Activated CD8-positive, alpha-beta memory T cell treated with anti-CD3 and anti-CD28 coated beads, Interleukin-2, amount 10 ng/mL, durations not matched to agents 7 days and 5 days (primary cell): ENCODE measurements at regions not wholly inside any gene's neighbourhood (a gene's known extent, or its start where the extent isn't known, plus 50 kb on each side); places are given as distances from the start of the nearest gene placed in this dataset.

ENCODE experiments used
- ATAC-seq: fragments of 150-1000 bp; cut with Tn5 transposase; one replicate; pipeline ENCODE4 v1.10.0; 2021; ENCODE audit warnings: moderate library complexity
- CTCF ChIA-PET: fragments of 350-600 bp; sonication (Branson Sonifier 250); formaldehyde crosslinking; loops from one replicate; lab custom pipeline; 2021; ENCODE audit warnings: antibody characterized with exemption; lab: Charles Lee
- DNase-seq: peaks from one replicate; pipeline ENCODE4 v3.0.0-alpha.2; 2020
- H3K27ac Mint-ChIP-seq: one replicate; pipeline ENCODE4 v1.8.0; 2021; ENCODE audit warnings: mild to moderate bottlenecking, mixed read lengths
- H3K27me3 Mint-ChIP-seq: one replicate; pipeline ENCODE4 v1.8.0; 2021; ENCODE audit warnings: mixed read lengths
- H3K36me3 Mint-ChIP-seq: one replicate; pipeline ENCODE4 v1.8.0; 2021; ENCODE audit warnings: mild to moderate bottlenecking, mixed read lengths
- H3K4me1 Mint-ChIP-seq: one replicate; pipeline ENCODE4 v1.8.0; 2021; ENCODE audit warnings: mixed read lengths
- H3K4me3 Mint-ChIP-seq: one replicate; pipeline ENCODE4 v1.8.0; 2021; ENCODE audit warnings: mild to moderate bottlenecking, moderate library complexity, mixed read lengths
- H3K9me3 Mint-ChIP-seq: one replicate; pipeline ENCODE4 v1.8.0; 2022; ENCODE audit warnings: low read depth, mixed read lengths

GRCh38 chr10:53624722-53625121 lies 852.1 kb upstream of the MBL2 start:
- ATAC-seq (no peak), DNase-seq (no peak)
- no peaks in the 10 kb centered on the region for H3K27me3 Mint-ChIP-seq
- no peaks in the 10 kb centered on the region for H3K36me3 Mint-ChIP-seq
- no peak overlapping the region for H3K27ac Mint-ChIP-seq
- peaks cover 15% of the 10 kb centered on the region for H3K9me3 Mint-ChIP-seq
- H3K4me3 Mint-ChIP-seq, result no peak overlapping the region
- H3K4me1 Mint-ChIP-seq, result no peaks in the 10 kb centered on the region
- CTCF ChIA-PET, result no interaction called here

GRCh38 chr10:53622201-53622600 lies 849.6 kb upstream of the MBL2 start:
- H3K27me3 Mint-ChIP-seq, result no peaks in the 10 kb centered on the region
- H3K27ac Mint-ChIP-seq, result no peak overlapping the region
- H3K36me3 Mint-ChIP-seq, result no peaks in the 10 kb centered on the region
- H3K4me1 Mint-ChIP-seq, result no peaks in the 10 kb centered on the region
- DNase-seq, result no peak
- no peak overlapping the region for H3K4me3 Mint-ChIP-seq
- CTCF ChIA-PET, result no interaction called here
- peaks cover 8% of the 10 kb centered on the region for H3K9me3 Mint-ChIP-seq
- ATAC-seq, result no peak

- Mint-ChIP-seq H3K27ac (no peak overlapping the region), H3K36me3 (no peaks in the 10 kb centered on the region), H3K4me3 (no peak overlapping the region), H3K27me3 (no peaks in the 10 kb centered on the region), H3K4me1 (no peaks in the 10 kb centered on the region), H3K9me3 (peaks cover 8% of the 10 kb centered on the region)
- no peak for DNase-seq
- CTCF ChIA-PET, result no interaction called here
- ATAC-seq, result no peak
Observed at GRCh38 chr10:53619671-53620070, 847.1 kb upstream of the MBL2 start.

GRCh38 chr10:53607691-53608090 lies 835.1 kb upstream of the MBL2 start:
- no peak for DNase-seq
- H3K9me3 Mint-ChIP-seq, result peaks cover 2% of the 10 kb centered on the region
- H3K36me3 Mint-ChIP-seq, result no peaks in the 10 kb centered on the region
- H3K27ac Mint-ChIP-seq, result no peak overlapping the region
- CTCF ChIA-PET, result no interaction called here
- H3K4me1 Mint-ChIP-seq, result no peaks in the 10 kb centered on the region
- ATAC-seq, result no peak
- no peak overlapping the region for H3K4me3 Mint-ChIP-seq
- no peaks in the 10 kb centered on the region for H3K27me3 Mint-ChIP-seq

- CTCF ChIA-PET, result no interaction called here
- Mint-ChIP-seq H3K4me3 (no peak overlapping the region), H3K9me3 (peaks cover 2% of the 10 kb centered on the region), H3K27me3 (no peaks in the 10 kb centered on the region), H3K4me1 (no peaks in the 10 kb centered on the region), H3K27ac (no peak overlapping the region), H3K36me3 (no peaks in the 10 kb centered on the region)
- ATAC-seq (no peak), DNase-seq (no peak)
Observed at GRCh38 chr10:53606981-53607380, 834.4 kb upstream of the MBL2 start.

GRCh38 chr10:53601260-53601875 lies 828.8 kb upstream of the MBL2 start:
- CTCF ChIA-PET, result no interaction called here

GRCh38 chr10:53598914-53599313 lies 826.3 kb upstream of the MBL2 start:
- CTCF ChIA-PET, result no interaction called here
- no peak overlapping the region for H3K4me3 Mint-ChIP-seq
- no peak overlapping the region for H3K27ac Mint-ChIP-seq

More at GRCh38 chr10:53601260-53601875, 828.8 kb upstream of the MBL2 start:
- Mint-ChIP-seq H3K4me3 (no peak overlapping the region), H3K9me3 (no peaks in the 10 kb centered on the region), H3K36me3 (no peaks in the 10 kb centered on the region), H3K27me3 (no peaks in the 10 kb centered on the region), H3K27ac (no peak overlapping the region), H3K4me1 (no peaks in the 10 kb centered on the region)
- ATAC-seq, result no peak
- no peak for DNase-seq

GRCh38 chr10:53597835-53598251 lies 825.3 kb upstream of the MBL2 start:
- DNase-seq (no peak), ATAC-seq (no peak)
- Mint-ChIP-seq H3K4me3 (no peak overlapping the region), H3K27ac (no peak overlapping the region), H3K9me3 (peaks cover 6% of the 10 kb centered on the region), H3K36me3 (no peaks in the 10 kb centered on the region), H3K4me1 (no peaks in the 10 kb centered on the region), H3K27me3 (no peaks in the 10 kb centered on the region)
- CTCF ChIA-PET, result no interaction called here

More at GRCh38 chr10:53598914-53599313, 826.3 kb upstream of the MBL2 start:
- no peaks in the 10 kb centered on the region for H3K4me1 Mint-ChIP-seq
- ATAC-seq (no peak), DNase-seq (no peak)
- peaks cover 6% of the 10 kb centered on the region for H3K9me3 Mint-ChIP-seq
- no peaks in the 10 kb centered on the region for H3K27me3 Mint-ChIP-seq
- H3K36me3 Mint-ChIP-seq, result no peaks in the 10 kb centered on the region

- no peak for ATAC-seq
- Mint-ChIP-seq H3K4me3 (no peak overlapping the region), H3K9me3 (peaks cover 2% of the 10 kb centered on the region), H3K27ac (no peak overlapping the region), H3K27me3 (no peaks in the 10 kb centered on the region), H3K4me1 (no peaks in the 10 kb centered on the region), H3K36me3 (no peaks in the 10 kb centered on the region)
- DNase-seq, result no peak
- CTCF ChIA-PET, result no interaction called here
Observed at GRCh38 chr10:53580465-53580864, 807.9 kb upstream of the MBL2 start.

- Mint-ChIP-seq H3K36me3 (no peaks in the 10 kb centered on the region), H3K4me1 (no peaks in the 10 kb centered on the region), H3K27ac (no peak overlapping the region), H3K27me3 (no peaks in the 10 kb centered on the region), H3K4me3 (no peak overlapping the region), H3K9me3 (peaks cover 2% of the 10 kb centered on the region)
- DNase-seq, result no peak
- ATAC-seq, result no peak
- CTCF ChIA-PET, result no interaction called here
Observed at GRCh38 chr10:53579773-53580172, 807.2 kb upstream of the MBL2 start.

GRCh38 chr10:53574024-53574423 lies 801.4 kb upstream of the MBL2 start:
- DNase-seq (no peak), ATAC-seq (no peak)
- Mint-ChIP-seq H3K9me3 (peaks cover under 1% of the 10 kb centered on the region), H3K4me1 (no peaks in the 10 kb centered on the region), H3K36me3 (no peaks in the 10 kb centered on the region), H3K4me3 (no peak overlapping the region), H3K27ac (no peak overlapping the region), H3K27me3 (no peaks in the 10 kb centered on the region)
- CTCF ChIA-PET, result no interaction called here

- H3K4me1 Mint-ChIP-seq, result no peaks in the 10 kb centered on the region
- no peak for ATAC-seq
Observed at GRCh38 chr10:53573498-53573897, 800.9 kb upstream of the MBL2 start.

GRCh38 chr10:53572799-53573198 lies 800.2 kb upstream of the MBL2 start:
- ATAC-seq (no peak), DNase-seq (no peak)
- Mint-ChIP-seq H3K4me3 (no peak overlapping the region), H3K9me3 (peaks cover 2% of the 10 kb centered on the region), H3K27ac (no peak overlapping the region), H3K36me3 (no peaks in the 10 kb centered on the region), H3K4me1 (no peaks in the 10 kb centered on the region), H3K27me3 (no peaks in the 10 kb centered on the region)
- CTCF ChIA-PET, result no interaction called here

More at GRCh38 chr10:53573498-53573897, 800.9 kb upstream of the MBL2 start:
- Mint-ChIP-seq H3K36me3 (no peaks in the 10 kb centered on the region), H3K27me3 (no peaks in the 10 kb centered on the region), H3K27ac (no peak overlapping the region), H3K9me3 (peaks cover 2% of the 10 kb centered on the region), H3K4me3 (no peak overlapping the region)
- DNase-seq, result no peak
- CTCF ChIA-PET, result no interaction called here

- Mint-ChIP-seq H3K9me3 (peaks cover 10% of the 10 kb centered on the region), H3K4me3 (no peak overlapping the region), H3K27ac (no peak overlapping the region), H3K4me1 (no peaks in the 10 kb centered on the region), H3K27me3 (no peaks in the 10 kb centered on the region), H3K36me3 (no peaks in the 10 kb centered on the region)
- DNase-seq, result no peak
- no peak for ATAC-seq
- CTCF ChIA-PET, result no interaction called here
Observed at GRCh38 chr10:53570221-53570620, 797.6 kb upstream of the MBL2 start.

- H3K36me3 Mint-ChIP-seq, result no peaks in the 10 kb centered on the region
- no peaks in the 10 kb centered on the region for H3K27me3 Mint-ChIP-seq
- no peak overlapping the region for H3K27ac Mint-ChIP-seq
- peaks cover 13% of the 10 kb centered on the region for H3K9me3 Mint-ChIP-seq
- CTCF ChIA-PET, result no interaction called here
- no peak overlapping the region for H3K4me3 Mint-ChIP-seq
- no peak for ATAC-seq
- no peaks in the 10 kb centered on the region for H3K4me1 Mint-ChIP-seq
- no peak for DNase-seq
Observed at GRCh38 chr10:53569455-53569854, 796.9 kb upstream of the MBL2 start.
